Mammary epithelial cell (primary cell): ENCODE measurements at regions not wholly inside any gene's neighbourhood (a gene's known extent, or its start where the extent isn't known, plus 50 kb on each side); places are given as distances from the start of the nearest gene placed in this dataset.

ENCODE experiments used
- CTCF ChIP-seq, 2 donors: IDR thresholded peaks in 1 of 2; conservative IDR thresholded peaks in 1 of 2; 2 replicates each; pipeline ENCODE4 v1.5.1; 2011 to 2012; ENCODE audit warnings: inconsistent platforms in 2 of 2, low read length in 2 of 2, mild to moderate bottlenecking in 2 of 2, control low read depth in 1 of 2, low read depth in 1 of 2; ENCODE audit not compliant: insufficient read depth in 1 of 2; ENCODE audit errors: extremely low read depth in 1 of 2
- EZH2 ChIP-seq: IDR thresholded peaks from 2 replicates; pipeline ENCODE4 v1.6.1; 2012; ENCODE audit warnings: low read length, inconsistent platforms, borderline replicate concordance

- TF ChIP-seq CTCF (conservative IDR thresholded peaks at IDR 0.05 in 1 of 2, IDR thresholded peaks at IDR 0.05 in 1 of 2; ENCODE audit: extremely low read depth in 1 of 2, insufficient read depth in 1 of 2, low read depth in 1 of 2, low read length in 2 of 2) (no peak), EZH2 (no peak)
These were observed 155.2 kb upstream of the PTPN1 start for GRCh38 chr20:50354721-50355589.
